ENCODE measurements at regions not wholly inside any gene's neighbourhood (a gene's known extent, or its start where the extent isn't known, plus 50 kb on each side); places are given as distances from the start of the nearest gene placed in this dataset.

DNA sequence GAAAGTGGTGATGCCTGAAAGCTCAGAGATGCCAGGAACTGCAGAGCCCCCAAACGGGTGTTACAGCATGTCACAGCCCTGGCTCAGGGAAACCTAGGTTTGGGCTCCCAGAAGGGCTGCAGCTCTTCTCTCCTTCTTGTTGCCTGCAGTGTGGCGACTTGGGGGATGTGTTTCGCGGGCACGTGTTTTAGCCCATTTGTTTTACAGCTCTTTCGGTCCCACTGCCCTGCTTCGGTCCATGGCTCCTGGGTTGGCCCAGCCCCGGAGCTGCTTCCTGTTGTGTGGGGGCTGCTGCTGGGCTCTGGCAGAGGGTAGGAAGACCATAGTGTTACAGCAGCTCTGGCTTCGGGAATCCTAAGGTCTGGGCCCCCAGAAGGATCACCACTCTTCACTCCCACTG is 222.9 kb upstream of the RIOK2 start:
- no peak for DNase-seq (ENCODE audit: low read depth in 2 of 2)

DNA sequence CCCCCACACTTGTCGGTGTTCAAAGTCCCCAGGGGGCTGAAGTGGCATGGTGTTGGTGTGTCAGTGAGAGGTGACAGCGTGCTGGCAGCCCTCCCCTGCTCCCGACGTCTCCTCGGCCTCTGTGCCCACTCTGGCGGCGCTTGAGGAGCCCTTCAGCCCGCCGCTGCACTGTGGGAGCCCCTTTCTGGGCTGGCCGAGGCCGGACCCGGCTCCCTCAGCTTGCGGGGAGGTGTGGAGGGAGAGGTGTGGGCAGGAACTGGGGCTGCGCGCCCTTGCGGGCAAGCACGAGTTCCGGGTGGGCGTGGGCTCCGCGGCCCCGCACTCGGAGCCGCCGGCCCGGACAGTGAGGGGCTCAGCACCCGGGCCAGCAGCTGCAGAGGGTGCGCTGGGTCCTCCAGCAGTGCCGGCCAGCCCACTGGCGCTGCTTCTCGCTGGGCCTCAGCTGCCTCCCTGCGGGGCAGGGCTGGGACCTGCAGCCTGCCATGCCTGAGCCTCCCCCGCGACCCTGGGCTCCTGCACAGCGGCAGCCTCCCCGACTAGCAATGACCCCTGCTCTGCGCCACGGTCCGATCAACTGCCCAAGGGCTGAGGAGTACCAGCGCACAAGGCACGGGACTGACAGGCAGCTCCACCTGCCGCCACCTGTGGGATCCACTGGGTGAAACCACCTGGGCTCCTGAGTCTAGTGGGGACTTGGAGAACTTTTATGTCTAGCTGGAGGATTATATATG is 224.1 kb upstream of the RIOK2 start:
- DNase-seq (ENCODE audit: low read depth in 2 of 2) = no peak

DNA sequence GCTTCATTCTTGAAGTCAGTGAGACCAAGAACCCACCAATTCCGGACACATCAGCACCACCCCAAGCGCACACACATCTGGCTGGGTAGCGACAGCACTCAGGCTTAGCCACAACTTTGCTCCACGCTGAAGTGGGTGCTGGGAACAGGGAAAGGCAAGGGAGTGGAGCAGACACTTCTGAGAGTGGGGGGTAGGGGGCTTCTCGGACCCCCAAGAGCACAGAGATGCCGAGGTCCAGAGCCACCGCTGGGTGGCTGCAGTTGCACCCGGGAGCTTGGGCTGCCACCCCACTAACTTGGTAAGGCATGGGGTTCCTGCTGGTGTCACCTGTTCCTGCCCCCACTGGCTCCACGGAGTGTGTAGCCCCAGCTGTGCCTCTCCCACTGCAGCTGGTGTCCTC is 225.3 kb upstream of the RIOK2 start:
- no peak for DNase-seq (ENCODE audit: low read depth in 2 of 2)

DNA sequence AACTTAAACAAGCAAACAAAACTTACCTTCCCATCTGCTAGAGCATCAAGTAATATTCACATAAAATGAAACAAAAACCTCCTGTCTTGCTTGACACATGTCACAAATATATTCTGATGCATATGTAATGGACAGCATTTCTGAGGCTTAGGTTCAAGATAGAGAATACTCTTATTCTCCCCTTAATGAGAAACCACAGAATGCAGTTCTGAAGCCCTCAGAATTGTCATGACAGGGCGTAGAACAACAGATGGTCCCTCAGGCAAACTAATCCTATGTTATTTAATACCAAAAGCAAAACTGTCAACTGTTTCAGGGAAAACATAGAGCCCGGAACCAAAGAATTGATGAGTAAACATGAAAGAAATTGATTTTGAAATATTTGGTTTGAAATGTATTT is 229.9 kb upstream of the RIOK2 start:
- no peak for DNase-seq (ENCODE audit: low read depth in 2 of 2)

DNA sequence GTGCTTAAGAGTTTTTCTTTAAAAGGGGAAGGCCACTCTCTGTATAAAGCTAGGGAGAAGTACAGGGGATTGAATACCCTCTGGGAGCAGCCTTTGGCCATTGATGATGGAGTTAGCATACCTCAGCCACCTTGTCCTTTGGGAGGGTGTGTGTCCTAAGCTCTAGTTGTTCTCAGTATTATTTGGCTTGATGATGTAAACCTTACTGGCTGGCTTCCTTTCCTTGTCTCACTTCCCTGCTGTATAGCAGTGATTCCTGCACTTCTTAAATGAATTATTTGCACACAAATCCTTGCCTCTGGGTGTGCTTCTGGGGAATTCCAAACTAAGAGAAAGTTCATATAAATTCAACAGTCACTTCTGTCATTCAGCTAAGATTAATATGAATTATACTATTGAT is 234.9 kb upstream of the RIOK2 start:
- DNase-seq (ENCODE audit: low read depth in 2 of 2) = no peak

DNA sequence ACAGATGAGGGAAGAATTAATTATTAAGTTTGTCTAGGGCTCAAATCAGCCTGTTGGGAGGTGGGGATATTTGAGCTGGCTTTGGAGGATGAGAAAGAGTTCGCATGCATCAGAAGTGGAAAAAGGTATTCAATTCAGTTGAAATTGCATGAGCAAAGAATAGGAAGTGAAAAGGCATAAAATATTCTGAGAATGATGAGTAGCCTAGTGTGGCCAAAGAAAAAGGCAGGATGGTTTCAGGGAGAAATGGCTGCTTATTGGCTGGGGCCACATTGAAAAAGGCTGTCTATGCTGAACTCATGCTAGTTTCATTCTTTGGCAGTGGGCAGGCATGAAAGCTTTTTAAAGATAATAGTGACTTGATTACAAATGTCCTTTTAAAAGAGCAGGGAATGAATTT is 235.4 kb upstream of the RIOK2 start:
- no peak for DNase-seq (ENCODE audit: low read depth in 2 of 2)

DNA sequence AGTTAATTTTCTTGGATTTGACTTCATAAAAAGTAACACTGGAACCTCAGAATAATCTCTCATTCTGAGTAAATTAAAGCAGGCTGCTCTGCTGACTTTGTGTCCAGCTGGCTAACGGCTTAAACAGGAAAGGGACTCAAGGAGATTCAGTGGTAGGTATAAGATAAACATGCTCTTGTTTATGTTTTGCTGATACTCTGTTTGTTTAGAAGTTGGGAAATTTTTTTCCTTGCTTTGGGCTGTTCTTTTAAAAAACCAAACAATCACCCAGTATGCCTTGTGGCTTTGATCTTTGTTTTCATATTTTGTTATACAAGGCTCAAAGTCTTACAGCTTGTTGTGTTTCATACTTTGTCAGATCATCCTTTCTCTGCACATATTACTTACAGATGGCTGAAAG is 237.6 kb upstream of the RIOK2 start:
- no peak for DNase-seq (ENCODE audit: low read depth in 2 of 2)

DNA sequence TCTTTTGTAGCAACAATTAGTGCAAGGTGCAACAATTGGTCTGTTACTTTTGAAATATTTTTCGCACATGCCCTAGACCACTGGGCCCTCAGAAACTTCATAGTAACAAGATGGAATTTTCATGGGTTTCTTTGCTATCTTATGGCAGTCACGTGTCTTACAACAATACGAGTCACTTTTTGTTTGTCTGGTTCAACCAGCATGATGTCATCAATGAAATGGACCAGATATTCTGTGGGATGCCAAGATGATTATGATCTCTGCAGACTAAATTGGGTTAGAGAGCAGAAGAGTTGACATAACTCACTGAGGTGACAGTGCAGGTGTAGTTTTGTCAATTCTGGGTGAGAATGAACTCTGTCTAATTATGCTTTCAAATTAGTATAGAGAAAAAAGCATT is 239.6 kb upstream of the RIOK2 start:
- no peak for DNase-seq (ENCODE audit: low read depth in 2 of 2)

DNA sequence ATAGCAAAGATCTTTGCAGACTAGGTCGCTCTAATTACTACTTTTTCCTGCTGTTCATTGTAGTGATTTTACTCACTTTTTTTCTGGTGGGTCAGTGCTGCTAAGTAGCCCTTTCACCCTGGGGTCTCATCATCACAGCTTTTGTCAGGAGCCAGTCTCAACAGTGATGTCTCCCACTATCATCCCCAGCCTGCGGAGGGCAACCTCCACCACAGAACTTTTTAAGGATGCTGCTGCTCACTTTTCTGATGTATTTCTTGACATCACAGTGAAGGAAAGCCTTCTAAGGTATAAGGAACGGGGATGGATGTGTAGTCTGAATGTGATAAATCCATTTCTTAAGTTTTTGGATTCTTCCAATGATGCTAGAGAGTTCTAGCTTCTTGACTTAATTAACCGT is 242.5 kb upstream of the RIOK2 start:
- DNase-seq (ENCODE audit: low read depth in 2 of 2) = no peak

DNA sequence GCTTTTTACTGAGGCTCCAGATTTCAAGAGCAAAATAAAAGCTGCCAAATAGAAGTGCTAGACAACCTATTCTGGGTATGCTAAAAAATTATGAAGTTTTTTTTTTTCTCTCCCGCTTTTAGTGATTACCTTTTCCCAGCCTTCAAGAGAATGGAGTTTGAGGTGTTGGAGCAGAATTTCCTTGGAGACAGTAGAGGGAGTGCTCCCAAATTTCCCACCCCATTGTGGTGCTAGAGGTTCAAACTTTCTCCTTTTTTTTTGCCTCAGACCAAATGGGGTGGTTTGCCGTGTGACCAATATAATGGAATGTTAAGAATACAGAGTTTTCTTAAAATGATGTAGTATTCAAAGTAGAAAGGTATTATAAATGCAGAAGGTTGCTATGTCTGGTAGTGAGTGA is 244.2 kb upstream of the RIOK2 start:
- no peak for DNase-seq (ENCODE audit: low read depth in 2 of 2)

DNA sequence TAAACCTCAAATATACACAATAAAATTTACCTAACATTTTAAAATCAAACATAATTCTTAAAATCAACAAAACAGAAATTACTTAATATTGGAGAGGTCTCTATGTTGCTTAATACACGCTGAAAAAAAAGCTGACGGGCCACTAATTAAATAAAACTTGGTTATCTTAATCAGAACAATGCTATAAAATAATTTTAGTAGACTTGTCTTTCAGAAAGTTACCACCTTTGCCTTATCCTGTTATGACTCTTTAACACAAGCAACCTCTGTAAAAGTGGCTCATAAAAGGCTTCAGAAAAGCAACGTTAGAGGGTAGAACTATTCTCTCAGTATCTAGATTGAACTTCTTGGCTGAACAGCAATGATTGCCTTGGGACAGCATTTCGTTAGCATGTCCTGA is 251.0 kb upstream of the RIOK2 start:
- DNase-seq (ENCODE audit: low read depth in 2 of 2) = no peak

DNA sequence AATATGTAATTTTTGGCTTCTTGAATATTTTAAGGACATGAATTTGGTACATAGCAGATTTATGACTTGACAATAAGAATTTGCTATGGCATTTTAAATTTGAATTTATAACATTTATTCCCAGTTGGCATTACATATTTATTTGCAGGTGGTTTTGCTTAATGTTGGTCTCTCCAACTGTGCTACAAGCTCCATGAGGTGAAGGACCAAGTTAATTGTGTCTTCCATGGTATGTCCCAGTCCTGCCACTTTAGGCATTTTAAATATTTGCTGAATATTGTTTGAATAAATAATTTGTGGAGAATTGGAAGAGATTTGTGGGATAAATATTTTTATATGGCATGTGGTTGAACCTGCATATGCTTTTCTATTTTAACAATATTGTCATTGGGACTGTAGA is 253.4 kb upstream of the RIOK2 start:
- no peak for DNase-seq (ENCODE audit: low read depth in 2 of 2)

DNA sequence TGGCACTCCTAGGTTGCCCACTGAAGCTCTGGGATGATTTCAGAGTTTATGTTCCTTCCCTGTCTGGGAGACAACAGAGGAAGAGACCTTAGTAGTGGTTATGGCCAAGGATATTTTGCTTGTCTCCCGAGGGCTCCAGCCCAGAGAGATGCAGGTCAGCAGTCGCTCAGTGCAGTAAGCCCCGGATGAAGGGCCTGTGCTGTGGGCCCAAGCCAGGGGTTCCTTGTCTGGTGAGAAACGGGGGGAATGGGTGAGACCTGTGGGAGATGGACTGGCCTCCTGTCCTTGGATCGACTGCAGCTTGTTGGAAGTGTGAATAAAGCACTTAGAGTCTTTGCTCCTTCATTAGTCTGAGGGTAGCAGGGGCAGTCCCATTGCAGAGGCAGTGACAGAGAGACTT is 260.7 kb upstream of the RIOK2 start:
- no peak for DNase-seq (ENCODE audit: low read depth in 2 of 2)

DNA sequence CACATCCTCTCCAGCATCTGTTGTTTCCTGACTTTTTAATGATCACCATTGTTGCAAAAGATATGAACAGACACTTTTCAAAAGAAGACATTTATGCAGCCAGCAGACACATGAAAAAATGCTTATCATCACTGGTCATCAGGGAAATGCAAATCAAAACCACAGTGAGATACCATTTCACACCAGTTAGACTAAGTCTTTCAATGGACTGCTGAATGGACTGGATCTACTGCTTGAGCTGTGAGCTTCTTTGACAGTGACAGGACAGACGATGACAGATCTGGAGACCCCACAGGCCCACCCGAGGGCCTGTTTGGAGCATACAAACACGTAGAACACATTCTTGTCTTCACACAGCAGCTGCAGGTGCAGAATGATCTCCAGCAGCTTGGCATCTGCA is 266.1 kb upstream of the RIOK2 start:
- DNase-seq (ENCODE audit: low read depth in 2 of 2) = no peak

DNA sequence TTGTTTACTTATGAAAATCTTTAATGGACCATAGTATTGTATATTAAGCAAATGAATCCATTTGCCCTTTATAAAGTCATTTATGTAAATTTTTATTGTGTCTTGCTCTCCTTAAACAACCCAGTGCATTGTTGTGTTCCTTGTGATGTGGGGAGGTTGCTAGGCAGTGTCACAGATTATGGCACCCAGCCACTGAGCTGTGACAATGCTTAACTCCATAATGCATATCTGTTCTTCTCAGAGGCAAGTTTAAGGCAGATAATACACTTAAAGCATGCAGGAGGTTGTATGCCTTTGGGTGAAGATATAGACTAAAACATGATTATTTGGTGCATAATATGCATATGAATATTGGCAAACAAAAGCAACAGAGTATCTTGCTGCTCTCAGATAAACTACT is 269.6 kb upstream of the RIOK2 start:
- no peak for DNase-seq (ENCODE audit: low read depth in 2 of 2)

DNA sequence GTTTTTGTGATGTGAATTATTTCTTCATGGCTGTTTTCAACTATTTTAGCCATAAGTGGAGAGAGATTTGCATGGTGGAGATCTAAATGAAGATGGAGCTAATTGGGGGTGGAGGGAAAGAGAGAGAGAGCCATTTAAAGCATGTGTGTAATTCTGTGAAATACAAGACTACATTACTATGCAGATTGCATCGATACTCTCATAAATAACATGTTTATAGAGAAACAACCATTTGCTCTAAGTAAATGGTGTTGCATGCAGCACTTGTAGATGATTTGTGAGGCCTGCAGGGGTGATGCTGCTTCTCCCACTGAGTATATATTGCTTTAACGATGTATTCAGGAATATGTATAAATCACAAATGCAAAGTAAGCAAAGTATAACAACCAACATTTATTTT is 270.2 kb upstream of the RIOK2 start:
- DNase-seq (ENCODE audit: low read depth in 2 of 2) = no peak

DNA sequence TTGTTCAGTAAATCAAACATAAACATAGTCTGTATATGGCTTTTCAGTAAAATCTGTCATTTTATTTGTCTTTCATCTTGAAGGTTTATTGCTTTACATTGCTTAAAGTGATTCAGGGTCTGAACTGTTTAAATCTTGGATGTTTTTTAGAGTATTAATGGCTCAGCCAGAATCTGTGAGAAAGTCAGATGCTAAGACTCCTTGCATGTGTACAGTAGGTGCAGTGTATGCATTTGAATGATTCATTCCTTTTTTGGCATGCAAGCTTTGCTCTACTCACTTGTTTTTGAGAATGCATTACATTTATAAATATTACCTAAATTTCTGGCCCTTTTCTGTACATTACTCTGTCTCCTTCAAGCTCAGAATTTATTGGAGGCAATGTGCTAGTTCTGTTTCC is 271.0 kb upstream of the RIOK2 start:
- DNase-seq (ENCODE audit: low read depth in 2 of 2) = no peak

DNA sequence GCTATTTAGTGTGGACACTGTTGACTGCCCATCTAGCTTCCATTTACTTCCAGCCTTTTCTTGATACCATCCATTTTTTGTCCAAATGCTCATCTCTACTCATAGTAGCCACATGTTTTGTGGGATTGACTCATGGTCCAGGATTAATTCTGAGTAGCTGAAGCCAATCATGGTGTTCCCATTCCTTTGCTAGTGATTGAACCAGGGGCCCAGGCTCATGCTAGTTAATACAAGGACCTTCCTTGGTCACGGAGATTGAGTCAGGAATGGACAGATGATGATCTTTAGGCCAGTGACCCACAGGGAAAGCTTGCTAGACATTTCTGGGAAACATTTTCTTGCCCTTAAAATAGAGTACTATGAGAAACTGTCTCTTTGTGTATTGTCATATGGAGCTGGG is 272.9 kb upstream of the RIOK2 start:
- no peak for DNase-seq (ENCODE audit: low read depth in 2 of 2)

DNA sequence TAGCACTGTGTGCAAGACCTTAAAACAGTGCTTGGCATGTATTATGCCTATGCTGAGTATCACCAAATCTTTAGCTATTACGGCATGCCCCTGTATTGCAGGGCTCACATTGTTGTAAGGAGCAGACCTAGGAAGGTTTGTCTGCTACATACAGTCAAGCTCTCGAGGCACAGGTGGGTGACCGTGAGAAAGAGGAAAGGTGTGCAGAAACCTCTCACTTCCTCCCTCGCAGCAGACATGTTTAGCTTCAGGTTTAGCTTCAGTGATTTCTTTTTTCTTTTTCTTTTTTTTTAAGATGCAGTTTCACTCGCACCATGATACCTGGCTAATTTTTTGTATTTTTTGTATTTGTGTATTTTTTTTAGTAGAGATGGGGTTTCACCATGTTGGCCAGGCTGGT is 275.8 kb upstream of the RIOK2 start:
- no peak for DNase-seq (ENCODE audit: low read depth in 2 of 2)

DNA sequence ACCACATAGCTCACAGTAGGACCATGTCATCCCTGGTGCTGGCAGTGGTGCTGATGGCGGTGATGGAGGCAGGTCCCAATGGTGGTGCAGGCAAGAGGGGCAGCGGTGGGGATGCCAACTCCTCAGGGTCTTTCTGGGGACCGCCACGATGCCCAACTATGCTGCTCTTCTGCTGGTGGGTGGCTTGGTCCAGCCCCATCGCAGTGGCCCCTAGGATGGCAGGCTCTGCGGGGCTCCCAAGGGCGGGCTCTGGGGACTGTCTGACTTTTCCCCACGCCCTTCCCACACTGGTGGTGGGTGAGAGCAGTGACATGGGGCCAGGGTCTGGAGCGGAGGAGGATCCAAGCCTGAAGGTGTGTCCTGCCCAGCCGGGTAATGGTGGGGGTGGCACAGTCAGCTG is 288.9 kb upstream of the RIOK2 start:
- DNase-seq (ENCODE audit: low read depth in 2 of 2) = no peak

DNA sequence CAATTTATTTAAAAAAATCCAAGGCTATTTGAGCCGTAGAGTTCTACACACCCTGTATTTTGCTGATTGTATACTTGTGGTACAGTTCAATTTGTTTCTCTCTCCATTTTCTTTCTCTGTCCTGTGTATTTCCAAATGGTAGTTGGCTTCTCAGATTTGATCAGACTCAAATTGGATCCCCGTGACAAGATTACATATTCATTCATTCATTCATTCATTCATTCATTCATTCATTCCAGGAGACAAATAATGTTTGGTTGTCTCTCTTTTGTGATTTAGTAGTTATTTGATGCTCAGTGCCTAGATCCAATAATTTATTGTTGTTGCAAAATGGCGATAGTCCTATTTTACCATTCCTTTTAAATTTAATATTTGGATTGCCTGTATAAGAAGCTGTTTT is 292.8 kb upstream of the RIOK2 start:
- DNase-seq (ENCODE audit: low read depth in 2 of 2) = no peak

DNA sequence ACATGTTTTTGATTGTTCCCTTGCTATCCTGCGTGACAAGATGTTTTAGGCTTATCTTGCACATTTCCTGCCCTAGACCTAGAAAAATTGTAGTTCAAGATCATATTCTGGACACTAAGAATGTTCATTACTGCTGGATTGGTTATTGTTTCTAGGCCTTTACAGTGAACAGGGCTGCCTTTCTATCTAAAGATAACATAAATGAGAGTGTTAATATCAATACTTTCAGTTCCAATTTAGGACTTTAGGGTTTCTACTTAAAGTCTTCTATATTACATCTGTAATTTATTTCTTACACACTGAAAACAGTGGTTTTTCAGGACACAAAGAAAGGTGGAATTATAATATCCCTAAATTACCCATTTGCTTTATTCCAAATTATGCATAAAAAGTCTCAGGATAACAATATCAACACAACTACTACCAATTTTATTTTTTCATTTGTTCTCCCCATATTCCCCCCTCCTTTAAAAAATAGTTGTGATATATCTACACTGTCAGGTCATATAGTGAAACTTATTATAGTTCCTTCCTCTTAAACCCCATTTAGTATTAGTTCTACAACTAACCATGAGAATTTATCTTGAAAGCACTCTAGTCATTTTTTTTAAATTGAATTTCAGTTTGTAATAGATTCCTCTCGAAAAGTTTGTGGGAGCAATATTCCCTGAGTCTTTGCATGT is 293.9 kb upstream of the RIOK2 start:
- no peak for DNase-seq (ENCODE audit: low read depth in 2 of 2)

DNA sequence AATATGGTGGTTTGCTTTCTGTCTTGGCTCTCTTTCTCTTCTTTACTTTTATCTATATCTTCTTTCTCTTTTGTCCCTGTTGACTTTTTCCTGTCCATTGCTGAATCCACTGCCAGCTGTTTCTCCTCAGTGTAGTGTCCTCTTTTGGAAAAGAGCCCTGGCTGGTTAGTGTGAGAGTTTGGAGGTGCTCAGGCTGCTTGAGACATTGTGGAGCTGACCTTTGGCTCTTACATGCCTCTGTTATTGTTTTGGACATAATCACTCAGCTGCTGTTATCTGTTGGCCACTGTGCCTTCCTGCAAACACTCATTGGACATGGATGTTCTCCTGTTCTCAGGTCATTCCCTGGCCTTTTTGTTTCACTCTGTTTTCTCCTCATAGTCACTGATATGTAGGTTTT is 295.4 kb upstream of the RIOK2 start:
- no peak for DNase-seq (ENCODE audit: low read depth in 2 of 2)

DNA sequence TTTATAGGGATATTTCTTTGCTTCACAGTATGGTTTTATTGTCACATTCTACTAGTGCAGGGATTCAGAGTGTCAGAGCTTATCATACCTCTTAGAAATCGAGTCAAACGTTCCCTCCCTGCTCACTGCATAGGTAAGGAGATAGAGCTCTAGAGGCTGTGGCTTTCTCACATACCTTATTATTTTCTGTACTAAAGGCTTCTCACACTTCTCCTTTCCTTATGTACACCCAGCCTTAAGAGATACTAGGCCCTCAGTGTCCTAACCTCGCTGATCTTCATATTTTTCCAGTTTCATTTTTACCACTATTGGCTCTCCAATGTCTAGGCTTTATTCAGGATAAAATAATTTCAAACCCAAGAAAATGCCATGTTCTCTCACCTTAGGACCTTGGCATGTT is 297.3 kb upstream of the RIOK2 start:
- DNase-seq (ENCODE audit: low read depth in 2 of 2) = no peak
